WI38 (cell line): ENCODE measurements at regions not wholly inside any gene's neighbourhood (a gene's known extent, or its start where the extent isn't known, plus 50 kb on each side); places are given as distances from the start of the nearest gene placed in this dataset.

Experiments used
- H3K4me3 ChIP-seq: 2 replicates; pipeline ENCODE4 v1.5.1; 2011; ENCODE audit warnings: low read depth, mild to moderate bottlenecking, control low read depth, low read length
- TF ChIP-seq, protein P1 (sequence below): IDR thresholded peaks from 2 replicates; pipeline ENCODE4 v1.5.1; 2012; ENCODE audit warnings: low read depth, mild to moderate bottlenecking, control low read depth, low read length

DNA sequence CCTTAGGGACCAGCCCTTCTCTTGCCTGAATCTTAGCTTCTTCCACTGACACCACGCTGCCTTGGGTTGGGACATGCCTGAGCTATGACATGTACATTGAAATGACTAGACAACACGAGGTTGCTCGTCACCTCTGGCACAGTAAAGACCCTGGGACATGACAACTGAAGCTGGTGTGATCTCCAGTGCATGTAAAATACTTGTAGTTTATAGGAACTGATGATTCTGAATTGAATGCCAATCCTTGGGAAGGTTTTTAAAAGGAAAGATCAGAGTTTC is 100.7 kb upstream of the PGRMC2 start:
- H3K4me3 ChIP-seq, result no peak overlapping the region
- TF ChIP-seq, protein P1, sequence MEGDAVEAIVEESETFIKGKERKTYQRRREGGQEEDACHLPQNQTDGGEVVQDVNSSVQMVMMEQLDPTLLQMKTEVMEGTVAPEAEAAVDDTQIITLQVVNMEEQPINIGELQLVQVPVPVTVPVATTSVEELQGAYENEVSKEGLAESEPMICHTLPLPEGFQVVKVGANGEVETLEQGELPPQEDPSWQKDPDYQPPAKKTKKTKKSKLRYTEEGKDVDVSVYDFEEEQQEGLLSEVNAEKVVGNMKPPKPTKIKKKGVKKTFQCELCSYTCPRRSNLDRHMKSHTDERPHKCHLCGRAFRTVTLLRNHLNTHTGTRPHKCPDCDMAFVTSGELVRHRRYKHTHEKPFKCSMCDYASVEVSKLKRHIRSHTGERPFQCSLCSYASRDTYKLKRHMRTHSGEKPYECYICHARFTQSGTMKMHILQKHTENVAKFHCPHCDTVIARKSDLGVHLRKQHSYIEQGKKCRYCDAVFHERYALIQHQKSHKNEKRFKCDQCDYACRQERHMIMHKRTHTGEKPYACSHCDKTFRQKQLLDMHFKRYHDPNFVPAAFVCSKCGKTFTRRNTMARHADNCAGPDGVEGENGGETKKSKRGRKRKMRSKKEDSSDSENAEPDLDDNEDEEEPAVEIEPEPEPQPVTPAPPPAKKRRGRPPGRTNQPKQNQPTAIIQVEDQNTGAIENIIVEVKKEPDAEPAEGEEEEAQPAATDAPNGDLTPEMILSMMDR, result no peak

DNA sequence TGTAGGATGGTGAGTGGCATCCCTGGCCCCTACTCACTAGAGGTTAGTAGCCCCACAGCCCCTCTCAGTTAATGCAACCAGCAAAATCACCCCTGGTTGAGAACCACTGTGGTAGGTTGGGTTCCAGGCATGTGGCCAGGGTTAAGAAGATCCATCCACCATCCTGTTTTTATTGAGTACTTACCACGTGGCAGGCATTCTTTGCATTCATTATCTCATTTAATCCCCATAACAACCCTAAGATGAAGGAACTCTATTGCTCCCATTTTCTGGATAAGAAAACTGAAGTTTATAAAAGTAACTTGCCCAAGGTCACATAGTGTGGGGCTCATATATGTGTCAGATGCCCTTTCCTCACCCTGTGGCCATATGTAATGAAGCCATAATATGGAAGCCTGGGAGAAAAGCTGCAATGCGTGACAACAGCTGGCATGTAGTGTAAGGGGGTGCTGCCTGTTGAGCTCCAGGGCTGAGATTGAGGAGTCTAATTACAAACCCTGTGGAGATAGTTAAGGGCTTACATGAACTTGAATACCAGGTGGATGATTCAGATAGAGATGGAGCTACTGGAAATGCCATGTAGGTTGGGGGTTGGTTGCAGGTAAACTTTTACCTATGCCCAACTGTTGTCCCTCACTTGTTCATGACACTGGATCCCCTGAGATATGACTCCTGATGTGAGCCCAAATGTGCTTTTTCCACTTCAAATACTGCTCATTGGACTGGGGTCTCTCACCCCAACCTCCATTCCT is 100.2 kb upstream of the PGRMC2 start:
- H3K4me3 ChIP-seq, result no peak overlapping the region
- TF ChIP-seq, protein P1, result no peak

DNA sequence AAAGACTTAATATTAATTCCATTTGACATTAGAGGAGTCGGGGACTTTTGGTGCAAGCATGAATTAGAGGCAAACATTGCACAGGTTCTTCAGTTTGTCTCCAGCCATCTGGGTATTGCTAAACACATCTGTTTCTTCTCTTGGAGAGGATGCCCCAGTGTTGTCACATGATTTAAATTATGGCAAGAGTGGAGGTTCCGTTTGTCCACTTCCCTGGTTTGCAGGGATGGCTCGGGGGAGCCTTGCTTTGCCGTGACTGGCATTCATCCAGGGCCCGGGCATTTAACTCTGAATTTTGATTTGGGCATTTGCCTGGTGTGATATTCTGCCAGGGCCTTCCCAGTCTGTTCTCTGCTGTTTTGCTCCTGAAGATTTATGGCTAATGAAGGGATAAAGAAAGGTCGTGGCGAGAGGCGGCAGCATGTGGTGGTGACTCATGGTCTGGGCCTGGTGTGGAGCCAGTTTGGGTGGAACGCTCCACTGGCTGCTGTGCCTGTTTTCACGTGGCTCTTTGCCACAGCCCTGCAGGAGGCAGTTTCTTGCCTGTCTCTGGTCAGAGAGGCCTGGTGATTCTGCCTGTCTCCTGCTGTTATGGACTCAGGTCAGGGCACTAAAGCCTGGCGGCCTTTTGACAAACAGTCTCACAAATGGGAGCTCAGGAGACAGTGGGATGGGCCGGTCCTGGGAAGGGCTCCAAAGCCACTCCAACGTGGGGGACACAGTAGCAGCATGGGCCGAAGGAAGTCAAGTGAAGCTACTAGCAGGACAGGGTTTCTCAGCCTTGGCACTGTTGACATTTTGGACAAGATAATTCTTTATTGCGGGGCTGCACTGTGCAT is 99.4 kb upstream of the PGRMC2 start:
- 0 out of 2 replicates have a peak overlapping the region, but pooled peaks have one; percentile 21 for H3K4me3 ChIP-seq
- TF ChIP-seq, protein P1, result no peak

DNA sequence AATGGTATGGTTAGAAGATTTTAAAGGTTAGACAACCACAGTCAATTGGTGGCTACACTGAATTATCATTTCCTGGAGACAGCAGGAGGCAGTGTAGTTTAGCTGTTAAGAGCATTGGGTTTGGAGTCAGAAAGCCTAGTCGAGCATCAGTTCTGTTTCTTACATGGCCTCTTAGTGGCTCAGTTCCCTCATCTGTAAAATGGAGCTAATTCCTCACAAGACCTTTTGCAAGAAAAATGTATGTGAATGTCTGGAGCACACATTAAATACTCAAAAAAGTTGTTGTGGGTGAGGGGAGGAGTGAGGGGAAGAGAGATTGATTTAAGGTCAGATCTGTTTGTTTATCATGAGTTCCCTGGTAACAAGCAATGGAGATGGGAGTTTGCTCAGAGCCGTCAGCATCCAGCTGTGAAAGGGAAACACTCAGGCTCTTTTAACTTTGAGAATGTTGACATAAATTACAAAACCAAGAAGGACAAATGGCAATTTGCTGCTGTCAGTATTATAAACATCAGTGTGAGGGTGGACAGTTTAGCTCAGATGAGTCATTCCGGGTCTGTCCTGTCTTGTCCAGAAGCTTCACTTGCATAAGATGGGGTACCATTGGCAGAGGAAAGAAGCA is 98.2 kb upstream of the PGRMC2 start:
- TF ChIP-seq, protein P1, result no peak
- H3K4me3 ChIP-seq, result no peak overlapping the region

DNA sequence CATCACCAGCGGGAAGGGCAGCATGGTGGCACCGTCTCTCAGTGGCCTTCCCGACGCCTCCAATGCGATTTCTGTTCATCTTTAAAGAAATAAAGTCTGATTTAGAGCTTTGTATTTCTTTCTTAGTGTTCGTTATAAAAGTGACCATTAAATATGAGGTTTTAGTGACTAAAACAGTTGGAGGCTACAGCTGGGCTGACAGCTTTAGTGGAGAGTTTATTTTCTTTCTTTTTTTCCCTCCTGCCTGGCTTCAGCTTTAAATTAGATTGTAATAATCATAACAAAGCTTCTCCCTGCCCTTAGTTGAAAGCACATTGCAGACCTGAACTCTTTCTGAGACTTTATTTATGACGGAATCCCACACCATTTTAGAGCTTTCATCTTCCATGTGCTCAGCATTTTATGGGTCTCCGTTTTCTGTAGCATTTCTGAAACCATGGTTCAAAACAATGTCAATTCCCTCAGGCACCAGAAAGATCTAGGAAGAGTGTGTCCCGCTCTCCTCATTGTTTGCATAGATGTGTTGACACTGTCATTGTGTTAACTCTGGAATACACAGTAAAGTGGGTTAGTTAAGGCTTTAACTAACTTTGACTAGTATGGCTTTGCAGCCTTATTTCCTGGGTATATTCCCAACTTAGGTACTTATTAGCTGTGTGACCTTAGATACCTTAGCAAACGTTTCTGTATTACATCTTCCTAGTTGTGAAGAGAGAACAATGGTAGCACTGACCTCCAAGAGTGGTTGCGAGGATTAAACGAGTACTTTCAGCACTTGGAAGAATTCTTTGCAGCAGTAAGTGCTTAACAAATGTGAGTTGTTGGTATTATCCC is 97.4 kb upstream of the PGRMC2 start:
- H3K4me3 ChIP-seq, result no peak overlapping the region
- TF ChIP-seq, protein P1, result no peak

DNA sequence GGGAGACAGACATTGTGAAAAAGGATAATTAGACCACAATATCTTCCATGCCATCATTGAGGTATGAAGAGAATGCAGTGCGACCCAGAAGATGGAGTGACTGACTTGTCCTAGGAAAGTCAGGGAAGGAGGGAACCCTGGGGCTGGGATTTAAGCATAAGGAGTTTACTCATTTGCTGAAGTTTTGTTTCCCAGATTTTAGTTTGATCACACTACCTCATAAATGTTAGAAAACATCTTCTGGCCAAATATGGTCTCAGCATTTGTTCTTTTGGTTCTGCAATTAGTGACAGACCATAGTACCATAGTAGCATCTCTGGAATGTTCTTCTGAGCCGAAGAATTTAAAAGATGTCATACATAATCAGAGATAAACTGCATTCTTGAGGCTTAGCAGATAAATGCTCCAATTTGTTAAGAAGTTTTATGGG is 96.5 kb upstream of the PGRMC2 start:
- TF ChIP-seq, protein P1, result no peak
- no peak overlapping the region for H3K4me3 ChIP-seq
